Gastrocnemius medialis (tissue), 4 donors: ENCODE measurements at regions not wholly inside any gene's neighbourhood (a gene's known extent, or its start where the extent isn't known, plus 50 kb on each side); places are given as distances from the start of the nearest gene placed in this dataset.

Source experiments
- POLR2A ChIP-seq, 2 donors: fragments of 450-650 bp; IDR thresholded peaks; one replicate each; pipeline ENCODE4 v1.6.1; 2017; ENCODE audit warnings: antibody characterized with exemption in 2 of 2, mild to moderate bottlenecking in 2 of 2, moderate library complexity in 2 of 2
- TF ChIP-seq, protein P1 (sequence below), 5 experiments: fragments of 450-650 bp in 3 of 5; fragments of 200-600 bp in 2 of 5; sonication (generic) in 2 of 5; IDR thresholded peaks in 4 of 5; conservative IDR thresholded peaks in 1 of 5; 1 replicate in 4 of 5; 2 replicates in 1 of 5; pipeline ENCODE4 v1.5.1; 2016 to 2019; ENCODE audit warnings: antibody characterized with exemption in 5 of 5, mild to moderate bottlenecking in 3 of 5, moderate library complexity in 3 of 5

DNA sequence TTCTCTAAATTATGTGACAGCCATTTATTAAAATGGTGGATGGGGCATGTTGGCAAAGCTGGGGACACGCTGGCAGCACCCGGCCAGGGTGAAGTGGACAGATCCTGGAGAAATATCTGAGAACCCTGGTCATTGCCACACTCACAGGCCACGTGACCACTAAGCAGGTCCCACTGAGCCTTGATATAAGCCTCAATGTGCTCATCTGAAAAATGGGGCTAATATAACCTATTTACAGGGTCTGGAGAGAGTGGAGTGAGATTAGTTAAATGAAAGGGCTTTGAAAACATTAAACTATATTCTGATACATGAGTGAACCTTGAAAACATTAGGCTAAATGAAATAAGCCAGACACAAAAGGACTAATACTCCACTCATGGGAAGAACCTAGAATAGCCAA lies 108.9 kb downstream of the RBFOX3 start:
- TF ChIP-seq, protein P1, sequence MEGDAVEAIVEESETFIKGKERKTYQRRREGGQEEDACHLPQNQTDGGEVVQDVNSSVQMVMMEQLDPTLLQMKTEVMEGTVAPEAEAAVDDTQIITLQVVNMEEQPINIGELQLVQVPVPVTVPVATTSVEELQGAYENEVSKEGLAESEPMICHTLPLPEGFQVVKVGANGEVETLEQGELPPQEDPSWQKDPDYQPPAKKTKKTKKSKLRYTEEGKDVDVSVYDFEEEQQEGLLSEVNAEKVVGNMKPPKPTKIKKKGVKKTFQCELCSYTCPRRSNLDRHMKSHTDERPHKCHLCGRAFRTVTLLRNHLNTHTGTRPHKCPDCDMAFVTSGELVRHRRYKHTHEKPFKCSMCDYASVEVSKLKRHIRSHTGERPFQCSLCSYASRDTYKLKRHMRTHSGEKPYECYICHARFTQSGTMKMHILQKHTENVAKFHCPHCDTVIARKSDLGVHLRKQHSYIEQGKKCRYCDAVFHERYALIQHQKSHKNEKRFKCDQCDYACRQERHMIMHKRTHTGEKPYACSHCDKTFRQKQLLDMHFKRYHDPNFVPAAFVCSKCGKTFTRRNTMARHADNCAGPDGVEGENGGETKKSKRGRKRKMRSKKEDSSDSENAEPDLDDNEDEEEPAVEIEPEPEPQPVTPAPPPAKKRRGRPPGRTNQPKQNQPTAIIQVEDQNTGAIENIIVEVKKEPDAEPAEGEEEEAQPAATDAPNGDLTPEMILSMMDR (IDR thresholded peaks at IDR 0.05 in 4 of 5, conservative IDR thresholded peaks at IDR 0.05 in 1 of 5): no peak
- TF ChIP-seq POLR2A (IDR thresholded peaks at IDR 0.05): no peak
